NCI-H460 (cell line): ENCODE measurements at regions not wholly inside any gene's neighbourhood (a gene's known extent, or its start where the extent isn't known, plus 50 kb on each side); places are given as distances from the start of the nearest gene placed in this dataset.

Experiments used
- DNase-seq: peaks from one replicate; pipeline ENCODE4 v3.0.0-alpha.2; 2016; ENCODE audit warnings: low read depth; ENCODE audit errors: extremely low read depth

DNA sequence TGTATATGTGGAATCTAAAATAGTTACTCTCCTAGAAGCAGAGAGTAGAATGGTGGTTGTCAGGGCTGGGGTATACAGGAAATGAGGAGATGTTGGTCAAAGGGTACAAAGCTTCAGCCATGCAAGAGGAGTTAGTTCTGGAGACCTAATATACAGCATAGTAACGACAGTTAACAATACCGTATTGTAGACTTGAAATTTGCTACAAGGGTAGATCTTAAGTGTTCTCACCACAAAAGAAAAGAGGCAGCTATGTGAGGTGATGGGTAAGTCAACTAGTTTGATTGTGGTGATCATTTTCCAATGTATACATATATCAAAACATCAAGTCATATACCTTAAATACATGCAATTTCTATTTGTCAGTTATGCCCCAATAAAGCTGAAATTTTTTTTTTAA is 98.2 kb upstream of the CYP1B1 start:
- no peak for DNase-seq

DNA sequence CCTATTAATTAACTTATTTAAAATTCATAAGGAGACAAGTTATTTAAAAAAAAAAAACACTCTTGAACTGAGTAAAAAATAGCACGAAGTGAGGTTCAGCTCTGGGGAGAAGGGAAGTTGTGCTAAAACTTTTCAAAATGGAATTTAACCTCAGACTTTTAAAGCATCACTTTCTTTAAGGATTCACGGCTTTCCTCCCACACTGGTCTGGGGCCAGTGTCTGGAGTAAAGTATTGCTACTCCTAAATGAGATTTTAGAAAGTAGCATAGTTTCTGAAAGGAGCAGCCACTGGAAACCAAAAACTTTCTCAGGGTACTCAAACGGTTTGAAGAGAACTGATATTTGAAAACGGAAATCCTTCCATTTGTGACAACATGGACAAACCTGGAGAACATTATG is 97.7 kb upstream of the CYP1B1 start:
- DNase-seq = no peak

DNA sequence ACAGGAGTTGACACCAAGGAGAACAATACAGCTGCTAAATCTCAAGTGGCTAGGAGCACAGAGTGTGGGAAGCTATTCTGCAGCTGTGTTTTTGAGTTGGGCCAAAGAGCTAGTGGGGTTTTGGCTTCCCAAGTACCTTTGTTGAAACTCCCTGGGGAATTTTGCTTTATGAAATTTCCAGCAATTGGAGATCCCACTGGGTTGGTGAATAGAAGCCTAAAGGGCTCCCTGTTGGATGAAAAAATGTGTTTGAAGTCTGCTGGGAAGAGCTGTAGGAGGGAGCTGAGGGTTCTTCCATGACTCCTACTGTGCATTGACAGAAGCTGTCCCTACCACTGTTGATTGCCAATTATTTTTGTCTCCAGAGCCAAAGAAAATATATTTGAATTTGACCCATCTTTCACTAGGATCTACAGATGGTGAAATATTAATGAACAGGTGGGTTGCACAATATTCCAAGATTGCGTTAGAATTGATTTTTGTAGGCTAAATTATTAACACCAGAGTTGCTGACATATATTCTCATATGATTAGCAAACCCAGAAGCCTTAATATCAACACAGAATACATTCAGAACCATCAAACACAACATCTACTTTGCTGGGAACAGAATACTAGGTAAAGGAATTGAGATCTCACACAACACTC is 95.4 kb upstream of the CYP1B1 start:
- DNase-seq = no peak

DNA sequence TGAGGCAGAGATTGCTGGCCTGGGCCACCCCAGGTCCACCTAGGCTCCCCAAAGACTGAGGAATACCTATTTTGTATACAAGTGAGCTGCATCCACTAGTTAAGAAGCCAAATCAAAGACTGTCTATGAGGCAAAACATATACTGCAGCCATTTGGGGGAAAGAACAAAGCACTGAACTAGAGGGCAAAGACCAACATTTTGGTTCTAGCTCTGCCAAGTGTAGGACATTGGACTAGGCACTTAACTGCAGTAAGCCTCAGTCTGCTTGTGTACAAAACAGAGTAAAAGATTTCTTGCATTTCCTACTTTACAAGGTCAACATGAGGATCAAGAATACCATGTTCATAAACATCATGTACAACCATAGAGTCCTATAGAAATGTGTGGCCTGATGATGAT is 94.8 kb upstream of the CYP1B1 start:
- DNase-seq = no peak

DNA sequence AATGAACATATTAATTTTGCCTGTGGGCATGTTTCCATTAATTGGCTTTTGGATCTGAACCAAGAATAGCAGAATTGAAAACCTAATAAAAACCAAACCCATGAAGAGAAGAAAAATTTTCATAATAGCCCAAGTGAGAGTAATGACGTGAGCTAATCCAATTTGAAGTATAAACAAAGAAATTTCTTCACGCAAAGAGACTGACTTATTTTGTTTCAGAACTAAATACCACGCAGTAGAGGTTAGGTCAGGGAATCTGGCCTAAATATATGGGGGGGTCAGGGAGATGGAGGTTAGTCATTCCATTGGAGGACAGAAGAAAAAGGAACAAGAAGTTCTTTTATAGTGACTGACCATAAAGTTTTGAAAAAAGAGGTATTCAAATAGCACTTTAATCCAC is 94.1 kb upstream of the CYP1B1 start:
- DNase-seq = no peak

GRCh38 chr2:38168710-38169480 is 92.9 kb upstream of the CYP1B1 start:
- DNase-seq = no peak

- DNase-seq = no peak
Measured at GRCh38 chr2:38167968-38168350, 92.0 kb upstream of the CYP1B1 start.

DNA sequence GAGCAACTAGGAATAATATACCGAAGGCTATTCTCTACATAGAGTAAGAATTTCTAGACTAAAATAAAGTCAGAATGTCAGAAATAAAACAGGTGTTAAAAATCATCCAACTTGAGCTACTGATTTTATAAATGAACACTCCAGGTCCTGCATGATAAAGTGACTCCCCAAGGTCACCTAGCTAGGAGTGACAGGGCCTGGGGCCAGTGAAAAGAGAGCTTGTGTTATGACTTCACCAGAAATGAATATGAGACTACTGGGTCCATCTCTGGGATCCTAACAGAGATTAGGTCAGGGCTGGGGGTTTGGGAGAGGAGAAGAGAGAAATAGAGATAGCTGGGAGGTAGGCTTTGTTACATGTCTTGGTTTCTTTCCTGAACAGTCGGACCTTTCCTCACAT is 89.7 kb upstream of the CYP1B1 start:
- no peak for DNase-seq

GRCh38 chr2:38164881-38165280 is 88.9 kb upstream of the CYP1B1 start:
- no peak for DNase-seq

DNA sequence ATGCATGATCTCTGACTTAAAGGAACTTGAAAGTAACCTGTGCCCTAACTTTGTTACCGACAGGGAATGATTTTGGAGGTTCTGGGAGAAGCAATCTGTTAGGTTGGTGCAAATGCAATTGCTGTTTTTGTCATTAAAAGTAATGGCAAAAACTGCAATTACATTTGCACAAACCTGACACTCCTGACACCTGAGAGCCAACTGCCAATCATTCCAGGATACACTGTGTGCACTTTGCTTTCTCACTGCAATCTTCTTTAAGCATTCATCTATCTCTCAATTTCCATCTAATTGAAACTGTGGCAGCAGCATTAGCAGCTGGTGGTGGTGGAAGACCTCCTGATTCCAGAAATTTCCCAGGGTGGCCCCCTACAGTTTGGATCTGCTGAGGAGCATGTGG is 87.6 kb upstream of the CYP1B1 start:
- DNase-seq = no peak

DNA sequence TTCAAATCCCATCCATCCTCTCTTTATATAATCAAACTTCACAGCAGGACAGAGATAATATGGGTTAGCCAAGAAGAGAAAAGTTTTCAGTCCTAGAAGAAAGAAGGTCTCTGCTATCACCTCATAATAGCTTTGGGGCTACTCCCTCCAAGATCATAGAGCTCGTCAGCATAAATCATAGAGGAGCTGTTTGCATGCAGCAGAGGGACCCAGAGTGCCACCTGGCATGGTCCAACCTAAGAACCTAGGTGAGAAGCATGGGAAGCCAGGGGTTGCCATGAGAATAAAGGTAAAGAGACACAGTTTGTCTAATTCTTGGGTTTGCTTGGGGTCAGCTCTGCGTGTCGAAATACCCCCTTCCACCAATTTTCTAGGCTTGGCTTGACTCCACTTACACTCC is 87.1 kb upstream of the CYP1B1 start:
- peak; percentile 14 for DNase-seq

- DNase-seq = no peak
Measured at GRCh38 chr2:38160516-38160915, 84.6 kb upstream of the CYP1B1 start.

- DNase-seq = no peak
Measured at GRCh38 chr2:38159597-38159996, 83.6 kb upstream of the CYP1B1 start.

DNA sequence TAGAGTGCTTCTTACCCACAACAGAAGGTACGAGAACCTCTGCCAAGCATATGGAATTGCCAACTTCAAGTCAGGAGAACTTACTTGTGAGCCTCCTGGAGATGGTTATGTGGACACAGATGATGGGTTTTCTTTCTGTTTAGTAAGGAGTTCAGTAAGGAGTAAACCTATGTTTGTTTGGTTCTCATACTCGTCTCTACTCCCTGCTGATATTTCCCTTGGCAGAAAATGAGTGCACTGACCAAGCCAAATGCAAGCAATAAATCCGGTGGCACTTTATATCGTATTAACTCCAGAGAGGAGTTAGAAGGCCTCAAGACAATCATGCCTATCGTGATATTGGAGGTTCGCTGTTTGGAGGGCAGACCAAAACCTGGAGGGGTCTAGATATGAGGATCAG is 83.2 kb upstream of the CYP1B1 start:
- DNase-seq = no peak

DNA sequence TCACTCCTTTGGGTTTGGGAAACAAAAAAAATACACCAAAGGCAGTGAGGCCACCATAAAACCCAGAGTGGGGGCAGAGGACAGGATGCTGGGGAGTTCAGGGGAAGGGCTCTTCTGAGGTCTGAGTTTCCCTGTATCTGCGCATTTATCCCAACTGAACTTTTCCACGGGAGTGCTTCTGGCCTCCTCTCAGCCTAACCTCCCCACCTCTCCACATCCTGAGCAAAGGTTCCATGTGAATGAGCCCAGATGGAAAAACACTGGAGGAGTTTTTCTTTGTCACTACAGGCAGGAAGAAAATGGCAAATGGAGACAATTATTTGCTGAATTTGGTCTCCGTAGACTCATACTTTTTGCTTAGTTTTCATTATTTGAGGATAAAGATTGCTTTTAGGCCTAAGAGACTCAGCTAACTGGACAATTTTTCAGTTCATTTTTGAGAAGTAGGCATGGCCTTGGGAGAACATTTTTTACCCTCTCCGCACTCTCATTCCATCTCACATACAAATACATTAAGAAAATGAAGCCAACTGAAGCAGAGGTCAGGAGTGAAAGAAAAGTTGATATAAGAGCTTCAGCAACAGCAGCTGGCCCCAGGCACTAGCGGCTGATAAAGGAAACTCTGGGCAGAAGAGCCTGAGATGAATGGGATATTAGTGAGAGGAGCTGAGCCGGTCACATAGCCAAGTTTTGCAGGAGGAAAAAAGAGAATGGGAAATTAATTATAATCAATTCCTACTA is 82.6 kb upstream of the CYP1B1 start:
- no peak for DNase-seq

DNA sequence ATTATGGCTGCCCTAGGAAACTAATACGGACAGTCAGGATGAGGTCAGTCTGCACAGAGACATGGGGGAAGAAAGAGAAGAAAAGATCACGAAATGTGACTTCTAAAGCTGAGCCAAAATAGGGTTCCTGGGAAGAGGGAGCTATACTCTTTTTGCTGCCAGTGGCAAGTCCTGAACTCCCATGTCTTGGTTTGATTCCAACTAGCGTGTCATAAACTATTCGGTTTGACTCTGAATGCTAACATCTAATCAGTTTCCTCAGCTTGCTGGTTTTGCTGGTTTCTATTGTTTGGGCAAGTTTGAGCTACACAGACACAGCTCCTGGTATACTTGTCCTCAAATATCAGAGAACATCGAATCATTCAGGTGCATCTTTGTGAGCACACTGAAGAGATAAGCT is 80.5 kb upstream of the CYP1B1 start:
- no peak for DNase-seq

DNA sequence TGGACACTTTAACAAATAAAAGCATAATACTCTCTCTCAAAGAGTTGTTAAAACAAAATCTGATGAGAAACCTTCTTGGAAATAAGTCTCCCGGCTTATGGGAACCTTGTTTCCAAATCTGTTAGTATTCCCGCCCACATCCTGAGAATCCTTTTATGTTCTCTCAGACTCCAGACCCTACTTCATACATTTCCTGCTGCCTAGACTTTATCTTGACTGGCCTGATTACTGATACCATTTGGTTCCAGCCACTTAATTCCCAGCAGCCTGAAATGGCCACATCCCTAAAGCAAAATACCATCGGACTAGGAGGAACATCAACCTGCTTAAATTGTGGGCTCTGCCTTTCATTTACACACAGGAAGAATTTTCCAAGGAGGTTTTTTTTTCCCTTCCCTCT is 79.1 kb upstream of the CYP1B1 start:
- DNase-seq = no peak

- DNase-seq = no peak
Measured at GRCh38 chr2:38154395-38154794, 78.4 kb upstream of the CYP1B1 start.

DNA sequence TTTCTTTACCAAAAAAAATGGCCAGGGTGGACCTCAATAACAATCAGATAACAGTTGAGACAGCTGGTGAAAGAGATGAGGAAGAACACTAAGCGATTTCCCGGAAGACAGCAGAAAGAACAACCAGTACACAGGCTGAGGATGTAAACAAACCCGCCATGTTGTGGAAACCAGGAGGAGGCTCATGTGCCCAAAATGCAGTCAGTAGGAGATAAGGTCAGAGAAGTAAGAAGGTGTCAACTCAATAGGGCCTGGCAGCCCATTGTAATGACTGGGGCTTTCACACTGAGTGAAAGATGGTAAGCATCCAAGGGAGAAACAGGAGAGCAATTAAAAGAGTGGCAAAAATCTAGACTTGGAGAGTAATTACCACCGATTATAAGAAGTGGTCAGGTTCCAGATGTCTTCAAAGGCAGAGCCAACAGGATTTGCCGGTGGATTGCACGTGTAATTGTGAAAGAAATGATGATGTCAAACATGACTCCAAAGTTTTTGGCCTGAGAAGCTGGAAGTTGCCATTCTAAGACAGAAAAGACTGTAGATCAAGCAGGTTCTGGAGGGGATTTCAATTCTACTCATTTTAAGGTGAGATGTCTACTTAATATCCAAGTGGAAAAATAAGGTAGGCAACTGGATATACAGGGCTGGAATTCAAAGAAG is 77.7 kb upstream of the CYP1B1 start:
- DNase-seq = no peak

GRCh38 chr2:38152913-38153312 is 77.0 kb upstream of the CYP1B1 start:
- DNase-seq = no peak

GRCh38 chr2:38152035-38152434 is 76.1 kb upstream of the CYP1B1 start:
- no peak for DNase-seq
